B cell (primary cell): ENCODE measurements at regions not wholly inside any gene's neighbourhood (a gene's known extent, or its start where the extent isn't known, plus 50 kb on each side); places are given as distances from the start of the nearest gene placed in this dataset.

Source experiments
- EZH2 ChIP-seq: IDR thresholded peaks from 2 replicates; pipeline ENCODE4 v1.6.1; 2012; ENCODE audit warnings: borderline replicate concordance, low read depth, mild to moderate bottlenecking, moderate library complexity, low read length; ENCODE audit not compliant: insufficient read depth, poor library complexity, severe bottlenecking
- TF ChIP-seq, protein P1 (sequence below): fragments of 200-600 bp; IDR thresholded peaks from one replicate; pipeline ENCODE4 v1.8.0; 2022; ENCODE audit warnings: antibody characterized with exemption, mild to moderate bottlenecking

DNA sequence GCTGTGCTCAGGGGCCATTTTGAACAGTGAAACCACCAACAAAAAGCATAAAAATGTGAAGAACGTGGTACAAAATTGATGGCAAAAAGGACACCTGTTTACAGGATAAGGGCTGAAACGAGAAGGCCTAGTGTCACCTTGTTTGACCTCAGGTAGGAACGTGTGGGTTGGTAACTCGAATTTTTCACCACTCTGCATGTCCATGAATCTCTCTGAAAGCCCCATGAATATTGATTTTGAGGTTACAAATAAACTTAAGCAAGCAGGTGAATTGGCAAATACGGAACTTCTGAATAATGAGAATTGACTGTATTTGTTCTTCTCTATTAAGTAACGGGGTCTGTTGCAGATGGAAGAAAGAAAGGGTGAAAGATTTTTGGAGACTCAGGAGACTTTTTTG is 59.6 kb upstream of the EDN1 start:
- TF ChIP-seq, protein P1, sequence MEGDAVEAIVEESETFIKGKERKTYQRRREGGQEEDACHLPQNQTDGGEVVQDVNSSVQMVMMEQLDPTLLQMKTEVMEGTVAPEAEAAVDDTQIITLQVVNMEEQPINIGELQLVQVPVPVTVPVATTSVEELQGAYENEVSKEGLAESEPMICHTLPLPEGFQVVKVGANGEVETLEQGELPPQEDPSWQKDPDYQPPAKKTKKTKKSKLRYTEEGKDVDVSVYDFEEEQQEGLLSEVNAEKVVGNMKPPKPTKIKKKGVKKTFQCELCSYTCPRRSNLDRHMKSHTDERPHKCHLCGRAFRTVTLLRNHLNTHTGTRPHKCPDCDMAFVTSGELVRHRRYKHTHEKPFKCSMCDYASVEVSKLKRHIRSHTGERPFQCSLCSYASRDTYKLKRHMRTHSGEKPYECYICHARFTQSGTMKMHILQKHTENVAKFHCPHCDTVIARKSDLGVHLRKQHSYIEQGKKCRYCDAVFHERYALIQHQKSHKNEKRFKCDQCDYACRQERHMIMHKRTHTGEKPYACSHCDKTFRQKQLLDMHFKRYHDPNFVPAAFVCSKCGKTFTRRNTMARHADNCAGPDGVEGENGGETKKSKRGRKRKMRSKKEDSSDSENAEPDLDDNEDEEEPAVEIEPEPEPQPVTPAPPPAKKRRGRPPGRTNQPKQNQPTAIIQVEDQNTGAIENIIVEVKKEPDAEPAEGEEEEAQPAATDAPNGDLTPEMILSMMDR, result no peak
- TF ChIP-seq EZH2, result no peak
